GM18867 (cell line): ENCODE measurements at regions not wholly inside any gene's neighbourhood (a gene's known extent, or its start where the extent isn't known, plus 50 kb on each side); places are given as distances from the start of the nearest gene placed in this dataset.
"Not testable (repeated sequence)": the region's sequence is repeated elsewhere in the genome, so short reads cannot be mapped to it uniquely, and the experiment has no call there.

Experiments used
- ATAC-seq: cut with Tn5 transposase; IDR thresholded peaks from one replicate; pipeline ENCODE4 v1.9.1; 2021; ENCODE audit warnings: mild to moderate bottlenecking, moderate library complexity; ENCODE audit not compliant: unreplicated experiment

DNA sequence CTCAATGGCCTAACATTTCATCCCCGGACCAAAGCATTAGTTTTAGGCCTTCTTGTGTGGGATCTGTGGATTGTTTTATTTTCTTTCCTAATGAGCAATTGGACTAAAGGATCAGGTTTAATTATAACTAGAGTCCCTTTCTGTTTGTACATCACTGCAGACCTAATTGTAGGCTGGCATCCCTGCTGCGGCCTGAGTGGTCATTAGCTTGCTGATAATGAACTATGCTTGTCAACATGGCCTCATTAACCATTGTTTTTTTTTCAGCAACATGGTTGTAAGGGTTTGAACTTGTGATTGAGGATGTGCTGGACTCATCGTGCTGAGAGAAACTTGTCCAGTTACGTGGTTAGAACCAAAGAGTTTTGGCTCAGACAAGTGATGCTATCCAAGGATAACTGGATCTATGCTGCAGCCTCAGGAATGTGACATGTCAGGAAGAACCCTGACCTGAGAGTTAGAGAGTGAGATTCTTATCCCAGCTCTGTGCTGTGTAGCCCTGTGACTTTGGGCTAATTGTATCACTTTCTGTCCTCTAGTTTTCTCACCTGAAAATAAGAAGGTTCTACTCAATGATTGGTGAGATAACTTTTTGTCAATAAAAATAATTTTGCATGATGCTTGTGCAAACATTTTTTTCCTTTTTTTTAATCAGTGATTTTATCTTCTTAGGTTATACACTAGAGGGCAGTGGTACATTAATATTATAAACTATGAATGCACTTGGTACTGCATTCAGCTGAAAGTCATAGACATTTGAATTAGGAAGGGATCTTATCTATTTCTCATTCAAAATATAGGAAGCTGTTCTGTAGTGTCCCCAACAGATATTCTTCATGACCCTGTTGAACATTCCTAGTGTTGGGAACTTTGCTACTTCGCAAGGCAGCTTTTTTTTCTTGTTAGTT, 140.9 kb downstream of the RNF144B start:
- no peak for ATAC-seq

DNA sequence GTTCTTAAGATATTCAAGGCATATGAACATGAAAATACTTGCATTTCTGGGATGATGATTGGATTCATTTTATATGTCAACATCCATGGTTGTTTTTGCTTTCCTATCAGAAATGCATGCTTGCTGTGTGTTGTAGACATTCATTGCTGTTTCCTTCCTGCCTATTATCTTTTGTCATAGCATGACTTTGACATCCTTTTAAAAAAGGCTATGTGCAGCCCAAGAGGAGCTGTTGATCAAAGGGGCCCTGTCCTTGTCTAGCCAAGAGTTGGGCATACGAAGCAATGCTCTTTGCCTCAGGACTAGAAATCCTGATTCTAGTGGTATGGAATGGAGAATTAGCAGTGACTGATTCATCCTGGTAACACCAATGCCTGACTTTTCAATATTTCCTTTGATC, 143.1 kb downstream of the RNF144B start:
- no peak for ATAC-seq

DNA sequence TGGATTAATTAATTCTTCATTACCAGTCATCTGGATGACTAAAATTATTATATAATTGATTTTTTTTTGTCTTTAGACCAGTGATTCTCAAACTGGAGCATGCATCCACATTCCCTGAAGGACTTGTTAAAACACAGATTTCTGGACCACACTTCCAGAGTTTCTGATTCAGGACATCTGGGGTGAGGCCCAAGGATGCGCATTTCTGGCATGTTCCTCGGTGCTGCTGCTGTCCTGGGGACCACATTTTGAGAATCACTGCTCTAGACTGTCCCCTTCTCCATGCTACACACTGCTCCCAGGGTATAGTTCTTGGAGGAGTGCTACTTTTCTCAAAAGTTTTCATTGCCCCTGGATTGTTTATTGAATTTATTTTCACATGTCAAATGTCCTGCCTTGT, 145.0 kb downstream of the RNF144B start:
- ATAC-seq: no peak

DNA sequence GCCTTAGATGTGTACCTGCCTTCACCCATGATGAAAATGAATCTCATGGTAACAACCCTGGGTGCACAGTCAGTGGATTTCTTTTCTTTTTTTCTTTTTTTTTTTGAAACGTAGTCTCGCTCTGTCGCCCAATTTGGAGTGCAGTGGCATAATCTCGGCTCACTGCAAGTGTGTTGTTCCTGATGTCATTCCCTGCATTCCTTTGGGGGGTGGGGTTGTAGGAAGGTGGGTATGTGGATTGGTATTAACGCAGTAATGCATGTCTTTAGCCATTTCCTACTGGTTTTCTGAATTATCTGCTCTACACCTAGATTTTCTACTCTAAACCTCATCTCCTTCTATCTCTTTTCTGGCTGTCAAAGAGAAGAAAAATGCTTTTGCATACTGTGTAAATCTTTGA, 146.6 kb downstream of the RNF144B start:
- ATAC-seq: no peak

DNA sequence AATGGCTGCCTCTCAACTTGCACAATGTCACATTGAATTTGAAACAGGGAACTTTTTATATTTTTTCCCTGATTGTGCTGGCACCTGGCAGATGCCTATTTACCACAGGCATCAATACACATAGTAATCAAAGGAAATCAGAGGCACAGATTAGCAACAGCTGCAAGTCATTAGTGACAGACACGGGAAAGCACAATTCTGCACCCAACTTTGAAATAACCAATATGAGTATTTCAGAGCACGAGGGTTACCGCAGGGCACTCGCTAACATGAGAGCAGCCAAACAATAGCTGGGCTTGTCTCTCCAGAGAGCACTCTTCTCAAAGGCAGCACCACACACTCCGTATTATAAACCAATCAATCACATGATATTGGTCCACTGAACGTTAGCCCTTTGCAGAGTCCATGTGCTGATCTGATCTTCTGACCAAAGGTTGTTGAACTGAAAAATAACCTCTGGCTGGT, 149.5 kb downstream of the RNF144B start:
- ATAC-seq: no peak

DNA sequence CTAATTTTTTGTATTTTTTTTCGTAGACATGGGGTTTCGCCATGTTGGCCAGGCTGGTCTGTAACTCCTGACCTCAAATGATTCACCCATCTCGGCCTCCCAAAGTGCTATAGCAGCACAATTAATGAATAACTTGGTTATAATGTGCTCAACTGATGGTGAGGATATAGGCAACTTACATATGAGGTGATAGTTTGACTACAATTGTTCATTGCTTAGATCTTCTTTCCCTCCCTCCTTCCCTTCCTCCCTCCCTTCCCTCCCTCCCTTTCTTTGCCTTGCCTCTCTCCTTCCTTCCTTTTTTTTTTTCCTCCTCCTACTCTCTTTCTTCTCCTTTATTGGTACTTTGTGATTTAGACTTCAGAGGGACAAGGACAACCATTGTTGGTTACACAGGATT, 151.2 kb downstream of the RNF144B start:
- ATAC-seq: no peak

DNA sequence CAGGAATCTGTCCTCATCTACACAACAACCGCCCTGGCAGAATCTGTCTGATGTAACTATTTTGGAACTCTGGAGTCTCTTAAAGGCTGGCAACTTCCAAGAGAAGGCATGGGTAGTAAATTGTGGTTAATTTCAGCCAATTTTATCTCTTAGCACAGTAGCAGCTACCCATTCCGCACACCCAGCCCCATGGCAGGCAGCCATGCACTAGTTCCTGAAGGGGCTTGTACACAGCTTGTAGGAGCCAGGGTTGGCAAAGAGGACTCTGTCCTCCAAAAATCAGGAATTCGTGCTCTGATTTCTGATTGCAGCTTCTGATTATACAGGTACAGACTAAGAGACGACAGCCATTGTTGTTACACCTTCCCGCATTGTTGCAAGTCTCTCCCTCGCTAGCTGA, 155.9 kb downstream of the RNF144B start:
- no peak for ATAC-seq

DNA sequence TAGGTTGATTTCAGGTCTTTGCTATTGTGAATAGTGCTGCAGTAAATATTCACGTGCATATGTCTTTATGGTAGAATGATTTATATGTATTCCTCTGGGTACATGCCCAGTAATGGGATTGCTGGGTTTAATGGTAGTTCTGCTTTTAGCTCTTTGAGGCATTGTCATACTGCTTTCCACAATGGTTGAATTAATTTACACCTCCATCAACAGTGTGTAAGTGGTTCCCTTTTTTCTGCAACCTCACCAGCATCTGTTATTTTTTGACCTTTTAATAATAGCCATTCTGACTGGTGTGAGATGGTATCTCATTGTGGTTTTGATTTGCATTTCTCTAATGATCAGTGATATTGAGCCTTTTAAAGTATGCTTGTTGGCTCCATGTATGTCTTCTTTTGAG, 158.0 kb downstream of the RNF144B start:
- not testable (repeated sequence) for ATAC-seq

DNA sequence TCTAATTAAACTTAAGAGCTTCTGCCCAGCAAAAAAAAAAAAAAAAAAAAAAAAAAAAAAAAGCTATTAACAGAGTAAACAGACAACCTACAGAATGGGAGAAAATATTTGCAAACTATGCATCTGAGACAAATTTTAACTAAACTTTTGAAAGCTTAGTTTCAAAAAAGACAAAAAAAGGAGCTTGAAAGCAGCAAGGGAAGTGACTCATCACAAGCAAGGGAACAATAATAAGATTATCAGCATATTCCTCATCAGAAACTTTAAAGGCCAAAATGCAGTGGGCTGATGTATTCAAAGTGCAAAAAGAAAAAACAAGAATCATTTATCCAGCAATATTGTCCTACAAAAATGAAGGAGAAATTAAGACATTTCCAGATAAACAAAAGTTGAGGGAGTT, 158.6 kb downstream of the RNF144B start:
- no peak for ATAC-seq

DNA sequence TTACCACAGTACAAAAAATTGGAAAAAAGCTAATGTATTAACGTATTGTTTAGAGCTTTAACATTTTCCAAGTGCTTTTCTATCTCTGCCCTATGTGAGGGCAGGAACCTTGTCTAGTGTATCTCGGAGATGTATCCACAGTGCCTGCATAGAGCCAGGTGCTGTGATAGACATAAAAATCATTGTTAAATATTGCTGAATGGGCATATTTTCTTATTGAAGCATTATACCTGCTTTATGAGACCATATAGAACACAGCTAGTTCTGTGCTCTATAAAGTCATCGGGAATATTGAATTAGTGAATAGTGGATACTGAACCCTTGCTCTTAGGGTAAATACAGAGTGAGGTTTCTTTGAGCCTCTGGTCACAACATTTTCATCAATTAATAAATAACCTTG, 163.0 kb downstream of the RNF144B start:
- no peak for ATAC-seq

DNA sequence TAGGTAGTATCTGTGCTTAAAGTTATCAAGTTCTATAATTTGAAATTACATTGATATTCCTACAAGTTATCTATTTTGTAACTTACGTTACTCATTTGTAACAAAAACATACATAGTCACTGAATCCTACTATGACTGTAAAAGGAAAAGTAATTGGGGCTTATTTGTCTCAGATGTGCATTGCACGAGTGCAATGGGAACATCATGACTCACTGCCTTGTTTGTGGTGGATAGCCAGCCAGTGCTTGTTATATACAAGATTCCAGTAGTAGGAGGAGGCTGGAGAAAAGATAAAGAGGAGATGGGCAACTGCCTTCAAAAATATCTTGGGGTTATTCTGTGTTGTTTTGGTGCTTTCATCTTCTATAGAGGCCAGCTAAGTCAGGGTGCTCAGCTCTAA, 164.1 kb downstream of the RNF144B start:
- no peak for ATAC-seq

DNA sequence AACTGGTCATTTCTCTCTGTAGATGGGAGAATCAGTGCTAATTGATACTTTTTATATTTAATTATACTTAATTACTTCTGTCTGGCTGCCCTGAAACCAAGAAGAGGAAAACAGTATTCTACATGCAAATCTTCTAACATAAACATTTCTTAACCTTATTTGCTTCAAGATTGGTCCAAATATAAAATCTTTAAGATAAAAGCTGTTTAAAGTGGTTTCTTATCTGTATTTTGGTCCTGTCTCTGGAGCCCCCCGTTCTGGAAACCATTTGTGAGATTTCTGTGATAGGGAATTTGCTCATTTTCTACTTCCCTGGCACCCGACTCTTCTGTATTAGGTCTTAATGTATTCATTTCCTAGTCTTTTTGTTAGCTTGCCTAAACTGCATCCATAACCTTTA, 168.6 kb downstream of the RNF144B start:
- ATAC-seq: no peak

DNA sequence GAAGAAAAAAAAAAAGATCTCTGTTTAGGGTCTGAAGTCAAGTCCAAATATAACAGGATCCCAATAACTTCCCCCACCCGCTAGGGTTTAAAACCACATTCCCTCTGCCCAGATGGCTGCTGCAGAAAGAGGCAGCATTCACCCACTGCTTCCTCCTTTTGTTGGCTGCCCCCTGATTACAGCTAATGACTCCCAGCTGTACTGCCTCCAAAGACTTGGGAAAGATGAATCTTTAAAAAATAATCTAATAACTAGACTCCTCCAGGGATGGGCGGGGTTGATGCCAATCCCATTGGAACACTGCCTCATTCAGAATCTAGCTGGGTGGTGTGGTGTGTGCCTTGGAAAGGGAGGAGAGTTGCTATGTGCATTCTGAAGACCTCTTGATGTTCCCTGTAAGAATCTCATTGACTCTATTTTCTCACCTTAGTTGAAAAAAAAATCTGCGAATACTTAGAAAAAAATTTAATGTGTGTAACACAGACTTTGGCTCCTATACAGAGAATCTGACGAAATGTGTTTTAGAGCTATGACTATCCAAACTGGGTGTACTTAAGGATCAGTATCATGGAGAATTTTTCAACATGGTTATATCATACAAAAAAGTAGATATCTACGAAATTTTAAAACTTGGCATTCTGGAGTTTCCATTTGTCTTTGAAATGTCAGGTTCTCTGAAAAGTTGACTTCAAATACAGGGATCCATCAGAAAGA, 174.0 kb downstream of the RNF144B start:
- ATAC-seq: no peak

DNA sequence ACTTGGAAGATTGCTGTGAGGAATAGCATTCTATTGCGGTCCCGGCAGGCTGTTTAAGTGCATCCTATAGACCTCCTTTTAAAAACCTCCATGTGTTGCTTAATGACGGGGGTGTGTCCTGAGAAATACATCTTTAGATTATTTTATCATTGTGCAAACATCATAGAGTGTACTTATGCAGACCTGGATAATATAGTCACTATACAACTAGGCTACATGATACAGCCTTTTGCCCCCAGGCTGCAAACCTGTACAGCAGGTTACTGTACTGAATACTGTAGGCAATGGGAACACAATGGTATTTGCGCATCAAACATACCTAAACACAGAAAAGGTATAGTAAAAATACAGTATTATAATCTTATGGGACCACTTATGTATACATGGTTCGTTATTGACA, 175.6 kb downstream of the RNF144B start:
- no peak for ATAC-seq

DNA sequence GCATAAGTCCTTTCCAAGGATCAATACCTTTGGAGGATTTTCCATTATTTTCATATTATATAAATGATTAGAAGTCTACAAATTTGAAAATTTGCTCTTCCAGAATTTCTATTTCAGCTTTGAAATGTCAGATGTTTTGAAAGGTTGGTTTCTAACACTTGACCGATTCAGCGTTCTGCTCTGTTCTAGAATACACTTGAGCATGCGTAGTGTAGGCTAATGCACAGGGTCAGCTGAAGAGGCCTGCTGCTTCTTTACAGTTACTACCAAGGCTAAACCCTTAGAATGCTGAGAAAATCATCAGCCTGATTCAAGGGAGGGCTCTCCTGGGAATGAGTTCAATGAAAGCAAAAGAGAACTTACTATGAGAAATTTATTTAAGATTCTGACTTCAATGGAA, 177.6 kb downstream of the RNF144B start:
- ATAC-seq: no peak

DNA sequence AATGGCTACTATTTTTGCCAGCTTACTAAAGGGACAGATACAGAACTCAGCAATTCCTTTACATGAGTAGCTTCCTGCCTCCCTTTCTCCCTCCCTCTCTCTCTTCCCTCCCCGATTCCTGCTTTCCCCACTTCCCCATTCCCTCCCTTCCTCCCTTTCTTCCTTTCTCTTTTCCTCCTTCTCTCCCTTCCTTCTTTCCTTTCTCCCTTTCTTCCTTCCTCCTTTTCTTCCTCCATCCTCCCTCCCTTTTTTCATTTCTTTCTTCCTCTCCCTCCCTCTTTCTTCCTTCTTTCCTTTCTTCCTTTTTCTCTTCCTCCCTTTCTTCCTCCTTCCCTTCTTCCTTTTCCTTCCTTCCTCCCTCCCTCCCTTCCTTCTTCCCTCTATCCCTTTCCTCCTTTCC, 178.1 kb downstream of the RNF144B start:
- ATAC-seq: no peak

DNA sequence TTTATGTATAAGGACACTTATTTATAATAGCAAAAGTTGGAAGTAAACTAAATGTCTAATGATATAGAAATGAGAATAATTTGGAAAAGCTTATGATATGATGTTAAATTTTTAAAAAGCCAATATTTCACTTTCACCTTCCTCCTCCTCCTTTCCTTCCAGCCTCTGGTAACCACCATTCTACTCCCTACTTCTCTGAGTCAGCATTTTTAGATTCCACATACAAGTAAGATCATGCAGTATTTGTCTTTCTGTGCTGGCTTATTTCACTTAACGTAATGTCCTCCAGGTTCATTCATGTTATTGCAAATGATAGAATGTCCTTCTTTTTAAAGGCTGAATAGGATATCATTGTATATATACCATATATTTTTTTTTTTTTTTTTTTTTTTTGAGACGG, 180.2 kb downstream of the RNF144B start:
- no peak for ATAC-seq

DNA sequence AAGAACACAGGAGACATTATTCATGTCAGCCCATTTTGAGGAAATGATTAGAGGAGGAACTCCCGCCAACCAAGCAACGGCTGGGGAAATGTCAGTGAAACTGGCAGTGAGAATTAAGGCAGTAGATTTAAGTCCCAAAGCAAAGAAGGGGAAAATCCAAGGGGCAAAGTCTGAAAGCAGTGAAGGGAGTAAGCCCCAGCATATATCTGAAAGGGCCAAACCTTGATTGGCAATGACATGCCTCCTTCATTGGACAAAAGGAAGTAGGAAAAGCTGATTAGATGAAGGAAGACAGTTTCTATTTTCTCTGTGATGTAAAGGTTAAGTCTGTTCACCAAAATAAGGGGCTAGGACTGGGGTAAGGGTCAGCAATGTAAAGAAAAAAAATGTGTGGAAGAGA, 190.3 kb downstream of the RNF144B start:
- no peak for ATAC-seq

DNA sequence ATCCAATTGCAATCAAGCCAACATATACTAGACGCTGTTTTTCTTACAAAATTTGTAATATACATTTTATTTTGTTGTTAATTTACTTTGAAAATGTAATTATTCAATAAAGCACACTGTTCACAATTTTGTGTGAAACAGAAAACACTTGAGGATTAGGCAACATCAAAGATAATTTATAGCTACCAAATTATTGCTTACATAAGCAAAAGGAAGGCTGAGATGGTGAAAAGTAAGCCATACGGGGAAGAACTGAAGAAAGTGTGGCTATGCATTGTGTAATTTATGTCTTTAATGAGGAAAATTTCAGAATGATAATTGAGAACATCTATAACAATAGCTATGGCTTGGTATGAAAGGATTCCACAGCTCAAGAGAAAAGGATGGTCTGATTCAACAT, 192.0 kb downstream of the RNF144B start:
- ATAC-seq: no peak

DNA sequence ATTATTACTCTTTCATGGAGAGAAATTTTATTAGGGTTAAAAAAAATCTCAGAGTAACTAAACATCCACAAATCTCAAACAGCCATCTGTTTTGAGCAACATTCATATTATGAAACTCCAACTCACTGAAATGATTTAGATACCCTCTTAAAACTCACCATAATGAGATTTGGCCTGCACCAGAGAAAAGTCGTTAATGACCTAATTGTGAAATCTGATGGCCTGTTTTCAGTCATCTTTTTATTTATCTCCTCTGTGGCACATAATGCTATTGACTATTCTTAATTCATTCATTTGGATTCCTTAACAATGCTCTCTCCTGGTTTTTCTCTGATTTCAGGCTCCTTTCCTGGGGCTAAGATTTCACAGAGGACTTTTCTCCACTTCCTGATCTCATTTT, 192.7 kb downstream of the RNF144B start:
- no peak for ATAC-seq

DNA sequence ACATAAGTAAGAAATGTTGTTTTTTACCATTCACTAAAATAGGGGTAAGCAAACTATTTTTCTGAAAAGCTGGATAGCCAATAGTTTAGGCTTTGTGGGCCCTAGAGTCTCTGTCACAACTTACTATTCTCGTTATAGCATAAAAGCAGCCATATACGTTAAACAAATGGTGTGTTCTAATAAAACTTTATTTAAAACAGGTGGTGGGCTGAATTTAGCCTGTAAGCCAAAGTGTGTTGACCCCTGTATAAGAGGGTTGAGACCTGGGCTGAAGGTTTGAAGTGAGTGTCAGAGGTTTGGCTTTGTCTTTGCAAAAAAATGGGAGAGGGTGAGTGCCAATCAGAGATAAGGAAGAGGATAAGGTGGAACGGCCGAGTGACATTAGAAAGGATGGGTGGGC, 197.2 kb downstream of the RNF144B start:
- ATAC-seq: no peak

DNA sequence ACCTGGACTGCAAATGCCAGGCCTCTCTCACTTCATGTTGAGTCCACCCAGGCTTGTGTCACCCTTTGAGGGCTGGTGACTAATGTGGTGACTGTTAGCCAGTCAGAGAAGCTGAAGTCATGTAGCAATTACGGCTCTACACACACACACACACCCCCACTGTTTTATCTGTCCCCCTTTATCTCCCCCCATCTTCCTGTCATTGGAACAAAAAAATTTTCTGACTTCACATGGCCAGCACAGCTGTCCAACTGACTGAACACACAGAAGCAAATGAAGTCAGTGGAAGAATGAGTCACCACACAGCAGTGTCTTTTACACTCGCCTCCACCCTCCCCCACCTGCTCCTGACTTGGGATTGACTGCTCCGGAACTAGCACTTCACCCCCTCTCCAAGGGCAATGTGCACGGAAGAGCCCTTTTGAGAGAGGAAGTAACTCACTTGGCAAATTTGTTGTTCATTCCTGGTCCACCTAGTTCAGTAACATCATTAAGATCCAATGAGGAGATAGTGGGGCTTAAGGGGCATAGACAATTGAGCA, 198.0 kb downstream of the RNF144B start:
- no peak for ATAC-seq
